Fibroblast of peridontal ligament (primary cell): ENCODE measurements at regions not wholly inside any gene's neighbourhood (a gene's known extent, or its start where the extent isn't known, plus 50 kb on each side); places are given as distances from the start of the nearest gene placed in this dataset.
"Not testable (repeated sequence)": the region's sequence is repeated elsewhere in the genome, so short reads cannot be mapped to it uniquely, and the experiment has no call there.

Source experiments
- DNase-seq: peaks from one replicate; pipeline ENCODE4 v3.0.0-alpha.2; 2010; ENCODE audit errors: extremely low read depth

GRCh38 chr4:127214931-127215330, 417.8 kb upstream of the INTU start:
- DNase-seq = peak; percentile 66

- DNase-seq = peak; percentile 64
Observed at GRCh38 chr4:127217586-127218229, 415.0 kb upstream of the INTU start.

GRCh38 chr4:127219232-127219631, 413.5 kb upstream of the INTU start:
- DNase-seq = peak; percentile 63

GRCh38 chr4:127224556-127224955, 408.2 kb upstream of the INTU start:
- no peak for DNase-seq

GRCh38 chr4:127229855-127230608, 402.7 kb upstream of the INTU start:
- DNase-seq = peak; percentile 56

GRCh38 chr4:127236889-127237288, 395.9 kb upstream of the INTU start:
- DNase-seq = peak; percentile 67

GRCh38 chr4:127237581-127237980, 395.2 kb upstream of the INTU start:
- no peak for DNase-seq

- no peak for DNase-seq
Observed at GRCh38 chr4:127238956-127239475, 393.7 kb upstream of the INTU start.

- peak; percentile 66 for DNase-seq
Observed at GRCh38 chr4:127239902-127240763, 392.6 kb upstream of the INTU start.

GRCh38 chr4:127240764-127241105, 392.0 kb upstream of the INTU start:
- peak; percentile 76 for DNase-seq

GRCh38 chr4:127244515-127244914, 388.2 kb upstream of the INTU start:
- DNase-seq = no peak

- no peak for DNase-seq
Observed at GRCh38 chr4:127246963-127247952, 385.5 kb upstream of the INTU start.

- peak; percentile 72 for DNase-seq
Observed at GRCh38 chr4:127249066-127249766, 383.5 kb upstream of the INTU start.

GRCh38 chr4:127249767-127250108, 383.0 kb upstream of the INTU start:
- no peak for DNase-seq

GRCh38 chr4:127250577-127250976, 382.2 kb upstream of the INTU start:
- DNase-seq = no peak

- peak; percentile 64 for DNase-seq
Observed at GRCh38 chr4:127251423-127251822, 381.3 kb upstream of the INTU start.

GRCh38 chr4:127256500-127256899, 376.3 kb upstream of the INTU start:
- no peak for DNase-seq

GRCh38 chr4:127261476-127261875, 371.3 kb upstream of the INTU start:
- peak; percentile 16 for DNase-seq

- DNase-seq = no peak
Observed at GRCh38 chr4:127268367-127268766, 364.4 kb upstream of the INTU start.

GRCh38 chr4:127277023-127277422, 355.7 kb upstream of the INTU start:
- DNase-seq = not testable (repeated sequence)

- peak; percentile 58 for DNase-seq
Observed at GRCh38 chr4:127284236-127284635, 348.5 kb upstream of the INTU start.
